ENCODE measurements at regions not wholly inside any gene's neighbourhood (a gene's known extent, or its start where the extent isn't known, plus 50 kb on each side); places are given as distances from the start of the nearest gene placed in this dataset.

- peaks cover 4% of the 10 kb centered on the region; the same call in 1 of the 2 replicates for H3K9me3 Mint-ChIP-seq
- no peak for TF ChIP-seq CTCF (IDR thresholded peaks at IDR 0.05)
- no peak for DNase-seq
- no peak overlapping the region for H3K4me3 Mint-ChIP-seq
- H3K27ac Mint-ChIP-seq, result no peak overlapping the region
- H3K27me3 Mint-ChIP-seq (ENCODE audit: insufficient read depth), result no peaks in the 10 kb centered on the region
- no peaks in the 10 kb centered on the region for H3K36me3 Mint-ChIP-seq (ENCODE audit: low read depth)
- H3K4me1 Mint-ChIP-seq (ENCODE audit: low read depth), result no peaks in the 10 kb centered on the region
Observed at GRCh38 chr4:166658585-166658984, 575.7 kb downstream of the SPOCK3 start.

- TF ChIP-seq CTCF (IDR thresholded peaks at IDR 0.05), result no peak
- Mint-ChIP-seq H3K4me1 (ENCODE audit: low read depth) (no peaks in the 10 kb centered on the region), H3K9me3 (no peaks in the 10 kb centered on the region), H3K27ac (no peak overlapping the region), H3K4me3 (no peak overlapping the region), H3K27me3 (ENCODE audit: insufficient read depth) (no peaks in the 10 kb centered on the region), H3K36me3 (ENCODE audit: low read depth) (no peaks in the 10 kb centered on the region)
- DNase-seq, result no peak
Observed at GRCh38 chr4:166662266-166662843, 571.9 kb downstream of the SPOCK3 start.

GRCh38 chr4:166670341-166670740 lies 564.0 kb downstream of the SPOCK3 start:
- Mint-ChIP-seq H3K36me3 (ENCODE audit: low read depth) (no peaks in the 10 kb centered on the region), H3K27me3 (ENCODE audit: insufficient read depth) (no peaks in the 10 kb centered on the region), H3K27ac (no peak overlapping the region), H3K4me1 (ENCODE audit: low read depth) (no peaks in the 10 kb centered on the region), H3K9me3 (peaks cover 17% of the 10 kb centered on the region), H3K4me3 (no peak overlapping the region)
- no peak for TF ChIP-seq CTCF (IDR thresholded peaks at IDR 0.05)
- DNase-seq, result no peak

- Mint-ChIP-seq H3K9me3 (peaks cover 20% of the 10 kb centered on the region), H3K4me1 (ENCODE audit: low read depth) (no peaks in the 10 kb centered on the region), H3K27ac (no peak overlapping the region), H3K36me3 (ENCODE audit: low read depth) (no peaks in the 10 kb centered on the region), H3K4me3 (no peak overlapping the region), H3K27me3 (ENCODE audit: insufficient read depth) (no peaks in the 10 kb centered on the region)
- no peak for DNase-seq
- no peak for TF ChIP-seq CTCF (IDR thresholded peaks at IDR 0.05)
Observed at GRCh38 chr4:166673911-166674310, 560.4 kb downstream of the SPOCK3 start.

- Mint-ChIP-seq H3K4me3 (no peak overlapping the region), H3K27ac (no peak overlapping the region), H3K9me3 (peaks cover 16% of the 10 kb centered on the region), H3K4me1 (ENCODE audit: low read depth) (no peaks in the 10 kb centered on the region), H3K36me3 (ENCODE audit: low read depth) (no peaks in the 10 kb centered on the region), H3K27me3 (ENCODE audit: insufficient read depth) (no peaks in the 10 kb centered on the region)
- peak; percentile 22 for DNase-seq
- TF ChIP-seq CTCF (IDR thresholded peaks at IDR 0.05), result no peak
Observed at GRCh38 chr4:166675411-166675810, 558.9 kb downstream of the SPOCK3 start.

- H3K4me1 Mint-ChIP-seq (ENCODE audit: low read depth), result no peaks in the 10 kb centered on the region
- TF ChIP-seq CTCF (IDR thresholded peaks at IDR 0.05), result no peak
Observed at GRCh38 chr4:166680796-166681195, 553.5 kb downstream of the SPOCK3 start.

More at GRCh38 chr4:166680796-166681195, 553.5 kb downstream of the SPOCK3 start:
- DNase-seq, result no peak
- no peaks in the 10 kb centered on the region for H3K36me3 Mint-ChIP-seq (ENCODE audit: low read depth)
- H3K4me3 Mint-ChIP-seq, result no peak overlapping the region
- no peak overlapping the region for H3K27ac Mint-ChIP-seq
- peaks cover 6% of the 10 kb centered on the region for H3K9me3 Mint-ChIP-seq
- no peaks in the 10 kb centered on the region for H3K27me3 Mint-ChIP-seq (ENCODE audit: insufficient read depth)

Data from HFFc6 (cell line).